ENCODE measurements at regions not wholly inside any gene's neighbourhood (a gene's known extent, or its start where the extent isn't known, plus 50 kb on each side); places are given as distances from the start of the nearest gene placed in this dataset.
A peak's percentile ranks its signal among the peaks of the same experiment; 100 is the strongest.
"Not testable (repeated sequence)": the region's sequence is repeated elsewhere in the genome, so short reads cannot be mapped to it uniquely, and the experiment has no call there.

DNA sequence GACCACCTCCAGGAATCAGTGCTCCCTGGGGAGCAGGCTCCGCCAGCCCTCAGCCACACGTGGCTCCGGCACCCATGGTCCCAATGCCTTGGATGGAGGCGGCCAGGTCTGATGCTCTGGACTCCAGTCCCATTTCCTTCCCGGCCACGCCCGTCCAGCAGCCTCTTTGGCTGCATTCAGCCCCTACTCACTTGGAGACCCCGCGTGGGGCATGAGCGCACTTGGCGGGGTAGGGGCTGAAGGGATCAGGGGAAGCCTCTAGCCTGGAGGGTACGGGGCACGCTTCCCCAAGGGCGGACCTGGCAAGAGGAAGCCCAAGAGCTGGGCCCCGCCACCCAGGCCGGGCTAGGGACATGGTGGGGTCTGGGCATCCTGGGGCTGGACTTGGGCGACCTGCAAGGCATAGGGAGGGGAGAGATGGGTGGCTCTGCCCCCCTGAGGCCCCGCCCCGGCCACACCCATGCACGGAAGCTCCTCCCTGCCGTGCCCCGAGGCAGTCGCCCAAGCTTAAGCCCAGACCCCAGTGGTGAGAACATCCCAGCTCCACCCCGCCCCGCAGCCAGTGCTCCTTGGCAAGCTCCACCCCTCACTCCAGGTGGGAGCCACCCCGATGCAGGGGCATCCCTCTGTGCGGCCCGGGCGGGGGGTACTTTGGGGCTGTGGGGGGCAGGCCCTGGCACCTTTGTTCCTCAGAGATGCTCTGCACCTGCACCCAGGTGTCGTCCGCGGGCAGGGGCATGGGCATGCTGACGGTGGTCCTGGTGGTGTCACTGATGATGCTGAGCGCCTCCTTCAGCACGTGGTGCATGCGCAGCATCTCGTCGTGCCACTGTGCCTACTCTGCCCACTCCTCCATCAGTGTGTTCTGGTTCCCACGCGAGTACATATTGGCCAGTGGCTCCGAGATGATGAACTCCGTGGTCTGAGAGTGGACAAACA is 163.5 kb downstream of the GOLGA6L4 start:
- TF ChIP-seq, protein P1, sequence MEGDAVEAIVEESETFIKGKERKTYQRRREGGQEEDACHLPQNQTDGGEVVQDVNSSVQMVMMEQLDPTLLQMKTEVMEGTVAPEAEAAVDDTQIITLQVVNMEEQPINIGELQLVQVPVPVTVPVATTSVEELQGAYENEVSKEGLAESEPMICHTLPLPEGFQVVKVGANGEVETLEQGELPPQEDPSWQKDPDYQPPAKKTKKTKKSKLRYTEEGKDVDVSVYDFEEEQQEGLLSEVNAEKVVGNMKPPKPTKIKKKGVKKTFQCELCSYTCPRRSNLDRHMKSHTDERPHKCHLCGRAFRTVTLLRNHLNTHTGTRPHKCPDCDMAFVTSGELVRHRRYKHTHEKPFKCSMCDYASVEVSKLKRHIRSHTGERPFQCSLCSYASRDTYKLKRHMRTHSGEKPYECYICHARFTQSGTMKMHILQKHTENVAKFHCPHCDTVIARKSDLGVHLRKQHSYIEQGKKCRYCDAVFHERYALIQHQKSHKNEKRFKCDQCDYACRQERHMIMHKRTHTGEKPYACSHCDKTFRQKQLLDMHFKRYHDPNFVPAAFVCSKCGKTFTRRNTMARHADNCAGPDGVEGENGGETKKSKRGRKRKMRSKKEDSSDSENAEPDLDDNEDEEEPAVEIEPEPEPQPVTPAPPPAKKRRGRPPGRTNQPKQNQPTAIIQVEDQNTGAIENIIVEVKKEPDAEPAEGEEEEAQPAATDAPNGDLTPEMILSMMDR (IDR thresholded peaks at IDR 0.05; ENCODE audit: insufficient read depth, low read depth, low read length): no peak
- no peak for DNase-seq (ENCODE audit: low read depth)
- H3K4me3 ChIP-seq (ENCODE audit: low read depth, low read length): no peak overlapping the region

DNA sequence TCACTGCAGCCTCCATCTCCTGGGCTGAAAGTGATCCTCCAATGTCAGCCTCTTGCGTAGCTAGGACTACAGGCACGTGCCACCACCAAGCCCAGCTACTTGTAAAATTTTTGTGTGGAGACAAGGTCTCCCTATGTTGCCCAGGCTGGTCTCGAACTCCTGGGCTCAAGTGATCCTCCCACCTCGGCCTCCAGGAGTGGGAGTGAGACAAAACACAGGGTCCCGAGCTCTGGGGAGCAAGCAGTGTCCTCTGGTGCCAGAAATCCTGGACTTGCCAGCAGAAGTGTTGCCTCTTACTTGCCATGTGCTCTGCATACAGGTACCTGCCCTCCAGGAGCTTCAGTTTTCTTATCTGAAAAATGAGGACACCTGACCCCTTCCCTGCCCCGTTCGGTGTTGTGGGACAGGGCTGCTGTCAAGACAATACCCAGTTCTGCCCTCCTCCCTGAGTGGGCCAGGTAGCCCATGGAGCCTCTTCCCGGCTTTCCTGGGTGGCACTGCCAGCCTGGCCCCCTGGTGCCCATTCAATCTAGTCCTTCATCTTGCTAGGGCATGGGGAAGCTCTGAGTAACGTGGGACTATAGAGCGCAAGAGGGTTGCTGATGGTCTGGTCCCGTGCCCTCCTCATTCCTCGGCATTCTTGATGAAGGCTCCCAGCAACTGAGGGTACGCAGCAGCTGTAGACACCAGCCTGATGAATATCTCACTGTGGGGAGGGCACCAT is 164.6 kb downstream of the GOLGA6L4 start:
- no peak for DNase-seq (ENCODE audit: low read depth)
- TF ChIP-seq, protein P1 (IDR thresholded peaks at IDR 0.05; ENCODE audit: insufficient read depth, low read depth, low read length): no peak
- no peak overlapping the region for H3K4me3 ChIP-seq (ENCODE audit: low read depth, low read length)

DNA sequence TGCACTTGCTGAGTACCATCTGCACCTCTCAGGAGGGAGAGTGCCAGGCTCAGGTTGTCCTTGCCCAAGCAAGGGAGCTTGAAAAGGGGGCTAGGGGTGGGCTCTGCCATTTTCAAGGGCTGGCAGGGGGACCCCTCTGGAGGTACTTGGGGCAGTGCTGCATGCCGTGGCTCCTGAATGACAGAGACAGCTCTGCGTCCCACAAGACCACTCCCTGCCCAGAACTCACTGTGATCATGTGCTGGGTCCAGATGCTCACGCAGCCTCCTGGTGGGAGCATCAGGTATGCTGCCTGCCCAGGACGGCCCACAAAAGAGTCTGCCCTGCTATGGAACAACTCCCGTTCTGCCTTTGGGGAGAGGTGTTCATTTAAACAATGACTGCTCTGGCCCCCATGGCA is 165.2 kb downstream of the GOLGA6L4 start:
- no peak for DNase-seq (ENCODE audit: low read depth)
- no peak overlapping the region for H3K4me3 ChIP-seq (ENCODE audit: low read depth, low read length)
- TF ChIP-seq, protein P1 (IDR thresholded peaks at IDR 0.05; ENCODE audit: insufficient read depth, low read depth, low read length): no peak

DNA sequence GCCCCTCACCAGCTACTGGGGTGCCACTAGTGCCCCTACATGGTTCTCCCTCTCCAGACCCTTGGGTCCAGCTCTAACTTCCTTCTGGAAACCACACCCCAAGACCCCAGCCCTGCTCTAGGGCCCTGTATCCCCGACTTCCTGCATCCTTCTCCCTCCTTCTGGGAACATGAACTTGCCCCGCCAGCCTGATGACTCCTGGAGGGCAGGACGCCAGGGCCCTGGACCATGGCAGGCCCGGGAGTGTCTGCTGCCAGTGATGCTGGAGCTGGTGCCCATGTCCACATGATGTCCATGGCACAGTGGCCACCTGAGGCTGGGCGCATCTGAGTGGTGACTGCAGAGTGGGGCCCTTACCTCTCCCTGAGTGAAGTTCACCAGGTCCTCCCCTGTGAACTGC is 165.9 kb downstream of the GOLGA6L4 start:
- H3K4me3 ChIP-seq (ENCODE audit: low read depth, low read length); DNase-seq (ENCODE audit: low read depth): not testable (repeated sequence)

DNA sequence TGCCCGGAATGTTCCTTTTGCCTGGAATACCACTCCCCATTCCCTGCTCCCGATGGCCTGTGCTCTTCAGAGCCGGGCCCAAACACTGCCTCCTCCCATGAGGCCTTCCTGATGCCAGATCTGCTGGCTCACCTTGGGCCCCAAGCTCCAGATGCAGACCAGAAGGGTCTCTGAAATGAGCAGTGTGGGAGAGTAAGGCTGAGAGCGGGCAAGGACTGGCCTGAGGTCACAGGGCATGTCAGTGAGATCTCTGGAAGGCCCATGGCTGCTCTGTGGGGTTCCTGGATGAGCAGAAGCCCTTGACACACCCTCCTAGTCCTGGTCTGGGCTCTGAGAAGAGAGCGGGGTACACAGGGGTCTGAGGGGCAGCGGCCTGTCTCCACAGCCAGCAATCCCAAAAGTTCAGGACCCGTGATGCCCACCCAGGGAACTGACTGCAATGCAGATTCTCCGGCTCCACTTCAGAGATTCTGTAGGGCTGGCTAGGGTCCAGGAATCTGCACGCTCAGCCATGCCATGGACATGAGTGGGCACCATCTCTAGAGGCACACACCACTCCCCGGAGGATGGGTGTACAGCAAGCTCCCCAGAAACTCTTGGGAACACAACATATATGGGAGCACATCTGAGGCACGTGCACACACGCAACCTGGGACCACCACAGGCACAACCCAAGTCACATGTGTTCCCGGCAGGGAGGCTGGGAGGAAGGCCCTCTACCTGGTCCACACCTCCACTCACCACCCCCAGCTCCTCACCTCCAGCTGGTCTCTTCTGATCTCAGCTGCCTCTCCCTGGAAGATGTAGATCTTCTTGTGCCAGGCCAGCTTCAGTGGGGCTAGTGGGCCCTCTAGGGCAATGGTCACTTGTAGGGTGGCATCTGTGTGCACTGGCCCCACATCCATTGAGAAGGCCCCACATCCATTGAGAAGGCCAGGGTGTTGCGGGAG is 166.6 kb downstream of the GOLGA6L4 start:
- H3K4me3 ChIP-seq (ENCODE audit: low read depth, low read length); DNase-seq (ENCODE audit: low read depth): not testable (repeated sequence)

DNA sequence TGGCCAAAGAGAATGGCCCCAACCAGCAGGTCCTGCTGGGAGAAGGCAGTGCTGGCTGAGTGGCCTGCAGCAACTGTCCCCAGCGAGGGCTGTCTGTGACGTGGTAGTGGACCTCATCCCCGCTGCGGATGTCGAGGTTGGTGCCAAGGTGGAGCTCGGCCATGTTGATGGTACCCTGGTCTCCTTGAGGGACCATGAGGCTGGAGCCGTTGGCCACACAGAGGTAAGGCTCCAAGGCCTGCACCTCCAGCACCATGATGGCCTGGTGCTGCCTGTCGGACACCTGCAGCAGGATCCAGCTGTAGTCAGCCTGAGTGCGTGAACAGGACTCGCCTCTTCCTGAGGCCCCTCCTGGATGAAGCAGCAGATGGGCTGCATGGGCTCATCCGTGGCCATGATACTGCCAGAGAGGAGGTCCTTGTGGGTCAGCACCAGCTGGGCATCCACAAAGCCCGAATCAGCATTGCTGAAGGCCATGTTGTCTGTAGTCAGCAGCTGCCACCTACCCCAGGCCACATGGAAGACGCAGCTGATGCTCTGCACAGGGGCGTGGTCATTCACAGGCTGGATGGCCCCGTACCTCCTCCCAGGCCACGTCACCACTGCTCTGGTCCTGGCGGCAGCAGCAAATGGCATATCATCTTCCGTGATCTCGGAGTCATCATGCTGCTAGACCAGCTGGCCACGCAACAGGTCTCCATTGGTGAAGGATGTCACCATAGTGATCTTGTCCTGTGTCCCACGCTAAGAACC is 167.5 kb downstream of the GOLGA6L4 start:
- DNase-seq (ENCODE audit: low read depth): no peak
- no peak overlapping the region for H3K4me3 ChIP-seq (ENCODE audit: low read depth, low read length)
- TF ChIP-seq, protein P1 (IDR thresholded peaks at IDR 0.05; ENCODE audit: insufficient read depth, low read depth, low read length): no peak

DNA sequence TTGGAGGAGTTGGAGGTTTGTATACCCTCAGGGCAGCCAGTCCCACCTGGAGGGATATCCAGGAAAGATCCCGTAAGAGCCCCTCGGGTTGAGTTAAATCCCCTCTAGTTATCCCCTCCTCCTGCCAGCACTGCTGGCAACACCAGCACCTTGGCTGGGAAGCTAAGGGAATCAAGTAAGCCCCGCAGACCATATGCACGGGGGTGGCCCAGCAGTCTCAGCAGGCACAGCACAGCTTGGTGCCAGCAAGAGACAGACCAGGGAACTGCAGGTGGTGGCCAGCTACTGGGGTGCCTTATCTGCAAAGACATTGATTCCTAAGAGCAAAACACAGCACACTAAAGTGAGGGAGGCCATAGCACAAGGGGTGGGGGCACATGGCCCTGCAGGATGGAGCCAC is 173.8 kb downstream of the GOLGA6L4 start:
- DNase-seq (ENCODE audit: low read depth): not testable (repeated sequence)

DNA sequence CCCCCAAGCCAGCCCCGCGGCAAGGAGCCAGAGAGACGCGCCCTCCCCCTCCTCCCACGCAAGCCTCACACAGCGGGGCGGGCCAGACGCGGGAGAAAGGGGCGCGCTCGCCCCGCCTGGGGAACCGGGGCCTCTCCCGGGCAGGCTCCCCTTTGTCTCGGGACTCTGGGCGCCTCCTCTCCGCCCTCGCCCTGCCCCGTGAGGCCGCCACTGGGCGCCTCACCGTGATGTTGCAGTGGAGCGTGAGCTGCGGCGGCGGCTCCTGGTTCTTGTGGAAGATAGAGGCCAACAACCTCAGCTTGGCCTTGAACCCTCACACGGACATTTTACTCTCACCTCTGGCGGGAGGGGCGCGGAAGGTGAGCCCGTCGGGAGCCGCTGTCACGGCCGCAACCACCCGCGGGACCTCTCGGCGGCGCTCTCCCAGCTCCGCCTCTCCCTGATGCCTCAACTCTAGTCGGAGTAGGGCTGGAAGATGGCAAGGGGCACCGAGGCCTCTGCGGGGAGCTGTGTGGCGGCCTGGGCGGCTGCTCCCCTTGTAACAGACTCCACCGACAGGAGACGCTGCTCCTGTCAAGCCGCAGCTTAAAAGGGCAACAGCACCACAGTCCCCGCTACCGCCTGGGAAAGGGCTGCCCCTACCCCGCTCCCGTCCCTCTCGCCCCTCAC is 179.2 kb upstream of the ZSCAN2 start:
- H3K4me3 ChIP-seq (ENCODE audit: low read depth, low read length): peak overlapping the region; percentile 25
- DNase-seq (ENCODE audit: low read depth): not testable (repeated sequence)

More for the DNA sequence above, 173.8 kb downstream of the GOLGA6L4 start:
- not testable (repeated sequence) for H3K4me3 ChIP-seq (ENCODE audit: low read depth, low read length)

DNA sequence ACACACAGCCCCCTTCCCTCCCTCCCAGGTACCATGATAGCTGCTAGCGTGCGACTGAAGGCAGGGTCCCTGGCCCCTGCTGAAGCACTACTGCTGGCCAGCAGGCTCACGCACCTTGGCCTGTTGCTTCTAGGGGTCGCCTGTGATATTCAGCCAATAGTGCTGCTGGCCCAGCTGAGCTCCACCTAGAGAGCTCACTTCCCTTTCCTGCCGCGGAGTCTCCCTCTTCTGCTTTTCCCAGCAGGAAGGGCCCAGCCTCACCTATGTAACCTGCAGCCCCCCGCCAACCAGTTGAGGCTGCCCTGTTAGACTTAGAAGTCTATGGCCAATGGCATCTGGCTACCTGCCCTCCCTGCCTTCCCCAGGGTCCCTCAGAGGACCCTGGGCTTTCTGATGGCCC is 175.5 kb upstream of the ZSCAN2 start:
- DNase-seq (ENCODE audit: low read depth); H3K4me3 ChIP-seq (ENCODE audit: low read depth, low read length): not testable (repeated sequence)

- H3K4me3 ChIP-seq (ENCODE audit: low read depth, low read length); DNase-seq (ENCODE audit: low read depth): not testable (repeated sequence)
Observed at GRCh38 chr15:84473305-84473877, 127.4 kb upstream of the ZSCAN2 start.

DNA sequence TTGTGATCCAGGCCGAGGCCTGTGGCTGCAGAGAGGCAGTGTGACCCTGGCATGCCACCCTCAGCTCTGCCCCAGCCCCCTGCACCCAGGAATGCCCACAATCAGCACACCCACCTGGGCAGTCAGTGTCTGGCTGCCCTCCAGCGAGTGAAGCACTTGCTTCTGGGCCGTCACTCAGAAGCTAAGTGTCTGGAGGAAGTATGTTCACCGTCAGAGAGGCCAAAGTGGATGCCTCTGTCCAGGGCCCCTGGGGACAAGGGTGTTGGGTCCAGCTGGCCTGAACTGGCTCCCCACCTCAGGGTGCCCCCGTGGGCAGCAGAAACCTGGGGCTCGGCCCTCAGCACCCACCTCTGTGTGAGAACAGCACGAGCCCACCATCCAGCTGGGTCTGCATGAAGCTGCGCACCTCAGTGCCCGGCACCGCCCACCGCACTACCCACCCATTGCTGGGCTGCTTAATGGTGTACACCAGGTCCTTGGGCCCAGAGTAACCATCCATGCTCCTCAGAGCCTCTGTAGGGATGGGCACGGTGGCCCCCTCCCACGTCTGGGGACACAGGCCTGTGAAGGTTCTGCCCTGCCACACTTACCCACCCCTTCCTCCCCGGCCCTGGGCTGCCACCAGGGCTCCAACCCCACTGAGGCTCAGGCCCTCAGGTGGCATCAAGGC is 124.3 kb upstream of the ZSCAN2 start:
- DNase-seq (ENCODE audit: low read depth); H3K4me3 ChIP-seq (ENCODE audit: low read depth, low read length): not testable (repeated sequence)

Data from fibroblast of villous mesenchyme (primary cell).